Fibroblast of pulmonary artery (primary cell): ENCODE measurements at regions not wholly inside any gene's neighbourhood (a gene's known extent, or its start where the extent isn't known, plus 50 kb on each side); places are given as distances from the start of the nearest gene placed in this dataset.

Source experiments
- DNase-seq: peaks from one replicate; pipeline ENCODE4 v3.0.0-alpha.2; 2010; ENCODE audit warnings: low read depth
- H3K4me3 ChIP-seq: replicated peaks from 2 replicates; pipeline ENCODE4 v1.5.1; 2011; ENCODE audit warnings: low read depth, mild to moderate bottlenecking, control low read depth, low read length, moderate library complexity
- CTCF ChIP-seq: IDR thresholded peaks from 2 replicates; pipeline ENCODE4 v1.5.1; 2011; ENCODE audit warnings: mild to moderate bottlenecking, control low read depth, low read length, inconsistent platforms; ENCODE audit errors: missing control alignments

DNA sequence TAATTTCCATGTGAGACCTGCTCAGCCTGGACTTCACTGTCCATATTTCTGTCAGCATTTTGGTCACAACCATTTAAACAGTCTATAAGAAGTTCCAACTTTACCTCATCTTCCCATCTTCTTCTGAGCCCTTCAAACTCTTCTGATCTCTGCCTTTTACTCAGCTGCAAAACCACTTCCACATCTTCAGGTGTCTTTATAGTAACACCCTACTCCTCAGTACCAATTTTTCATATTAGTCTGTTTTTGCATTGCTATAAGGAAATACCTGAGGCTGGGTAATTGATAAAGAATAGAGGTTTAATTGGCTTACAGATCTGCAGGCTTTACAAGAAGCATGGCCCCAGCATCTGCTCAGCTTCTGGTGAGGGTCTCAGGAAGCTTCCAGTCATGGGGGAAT, 1648.9 kb upstream of the SLC10A2 start:
- H3K4me3 ChIP-seq: no peak overlapping the region
- TF ChIP-seq CTCF: no peak
- no peak for DNase-seq

DNA sequence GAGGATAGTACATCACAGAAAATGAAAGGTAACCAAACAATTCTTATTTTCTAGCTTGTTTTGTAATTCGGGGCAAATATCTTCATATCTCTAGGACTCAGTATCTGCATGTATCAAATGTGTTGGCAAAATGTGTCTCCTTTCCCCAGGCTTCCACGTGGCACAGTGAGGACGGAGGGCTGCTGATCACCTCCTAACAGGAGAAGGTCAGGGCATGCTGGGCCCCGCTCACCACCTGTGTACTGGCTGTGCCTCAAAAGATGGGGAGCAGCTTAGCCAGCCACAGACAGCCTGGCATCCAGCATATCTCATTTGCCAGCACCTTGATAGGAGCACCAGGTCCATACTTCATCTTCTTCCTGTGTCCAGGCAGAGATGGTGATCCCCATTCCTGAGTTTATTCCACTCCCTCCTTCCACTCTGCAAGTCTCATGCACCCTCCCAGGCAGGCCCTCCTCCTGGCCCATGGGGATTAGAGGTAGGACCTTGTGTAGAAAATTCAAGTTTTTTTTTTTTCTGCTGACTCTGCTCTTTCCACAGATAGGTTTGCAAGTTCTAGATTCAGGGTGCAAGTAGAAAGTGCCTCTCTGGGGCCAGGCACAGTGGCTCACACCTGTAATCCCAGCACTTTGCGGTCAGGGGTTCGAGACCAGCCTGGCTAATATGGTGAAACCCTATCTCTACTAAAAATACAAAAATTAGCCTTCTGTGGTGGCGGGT, 1639.0 kb upstream of the SLC10A2 start:
- no peak for TF ChIP-seq CTCF
- DNase-seq: no peak
- H3K4me3 ChIP-seq: no peak overlapping the region

DNA sequence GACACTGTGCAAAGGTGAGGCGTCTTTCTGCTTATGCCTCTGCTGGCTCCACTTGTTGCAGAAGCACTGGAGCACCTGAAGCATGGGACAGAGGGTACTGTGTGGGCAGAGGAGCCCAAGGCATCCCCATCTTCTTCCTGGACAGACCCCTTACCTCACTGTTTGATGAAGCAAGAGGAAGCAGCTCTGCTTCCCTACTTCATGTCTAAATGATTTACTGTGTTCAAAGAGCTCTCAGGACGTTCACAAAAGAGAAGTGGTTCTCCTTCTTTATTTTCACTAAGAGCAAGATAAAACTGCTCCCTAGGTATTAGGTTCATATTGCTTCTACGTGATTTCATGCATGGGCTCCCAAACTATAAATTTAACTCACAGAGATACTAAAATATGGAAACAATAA, 1635.4 kb upstream of the SLC10A2 start:
- DNase-seq: no peak
- H3K4me3 ChIP-seq: no peak overlapping the region
- no peak for TF ChIP-seq CTCF

DNA sequence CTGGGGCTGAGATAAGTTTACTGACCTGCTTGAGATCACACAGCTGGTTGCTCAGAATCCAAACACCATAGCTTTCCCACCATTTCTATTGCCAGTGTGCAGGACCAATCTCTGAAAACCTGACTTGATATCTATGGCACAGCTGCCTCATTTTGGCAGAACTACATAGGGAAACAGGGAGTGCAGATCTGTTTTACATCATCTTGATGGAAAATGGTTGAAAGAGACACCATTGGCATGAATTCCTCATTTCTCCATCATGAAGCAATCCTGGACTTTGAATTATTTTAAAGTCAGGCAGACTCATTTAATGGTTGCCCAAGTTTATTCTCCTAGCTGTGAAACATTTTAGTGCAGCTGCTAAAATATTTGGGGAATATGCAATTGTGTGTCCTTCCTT, 1628.2 kb upstream of the SLC10A2 start:
- no peak for DNase-seq
- TF ChIP-seq CTCF: no peak
- no peak overlapping the region for H3K4me3 ChIP-seq

- no peak for DNase-seq
- no peak overlapping the region for H3K4me3 ChIP-seq
- TF ChIP-seq CTCF: no peak
These were observed 1626.9 kb upstream of the SLC10A2 start for GRCh38 chr13:104693126-104693525.

DNA sequence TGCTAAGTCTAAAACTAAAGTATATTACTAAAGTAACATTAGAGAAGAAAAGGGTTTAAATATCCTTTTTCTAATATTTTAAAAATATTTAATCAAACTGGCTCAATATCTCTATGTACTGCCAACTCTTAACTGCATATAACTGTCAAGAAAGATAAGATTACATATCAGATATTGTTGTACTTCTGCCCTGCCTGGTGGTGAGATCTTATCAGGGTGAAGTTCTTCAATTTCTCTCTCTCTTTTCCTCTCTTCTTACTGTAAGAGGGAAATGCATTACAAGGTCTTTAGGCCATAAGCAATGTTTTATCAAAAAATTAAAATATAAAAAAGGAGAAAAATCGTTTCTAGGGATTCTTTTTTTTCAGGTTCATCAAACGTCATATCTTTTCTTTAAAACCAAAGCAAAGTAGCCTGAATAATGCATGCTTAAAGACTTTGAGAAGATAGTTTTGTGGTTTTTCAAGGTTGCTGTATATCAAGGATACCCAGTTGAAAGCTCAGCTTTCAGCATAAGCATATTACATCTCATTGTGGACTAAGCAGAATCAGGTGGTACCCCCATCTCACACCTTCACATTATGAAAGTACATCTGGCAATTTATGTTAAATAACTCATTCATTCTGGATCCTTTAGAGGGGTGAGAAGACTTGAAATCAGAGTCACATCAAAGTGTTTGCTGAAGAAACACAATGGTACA, 1625.7 kb upstream of the SLC10A2 start:
- H3K4me3 ChIP-seq: no peak overlapping the region
- no peak for DNase-seq
- TF ChIP-seq CTCF: no peak

DNA sequence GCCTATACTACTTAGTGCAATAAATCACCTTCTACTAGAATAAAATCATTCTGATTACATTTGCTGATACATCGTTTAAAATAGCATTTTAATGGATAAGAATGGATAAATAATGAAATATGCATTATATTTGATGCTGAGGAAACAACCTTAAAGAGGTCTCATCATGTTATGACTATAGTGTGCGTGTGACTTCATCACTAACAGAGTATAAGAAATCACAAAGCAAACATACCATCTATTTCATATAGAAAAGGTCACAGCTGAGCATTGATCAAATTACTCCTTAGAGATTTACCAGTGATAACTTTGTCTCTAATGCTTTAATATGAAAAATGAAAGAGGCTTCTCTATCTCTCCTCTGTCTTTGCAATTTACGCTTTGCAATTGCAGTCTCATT, 1620.3 kb upstream of the SLC10A2 start:
- no peak for DNase-seq
- no peak overlapping the region for H3K4me3 ChIP-seq
- no peak for TF ChIP-seq CTCF
